NB4 (cell line): ENCODE measurements at regions not wholly inside any gene's neighbourhood (a gene's known extent, or its start where the extent isn't known, plus 50 kb on each side); places are given as distances from the start of the nearest gene placed in this dataset.

ENCODE experiments used
- DNase-seq: peaks from one replicate; pipeline ENCODE4 v3.0.0; 2010; ENCODE audit warnings: low read depth
- H3K4me3 ChIP-seq: one replicate; pipeline ENCODE4 v1.5.1; 2011; ENCODE audit warnings: mild to moderate bottlenecking, low read depth, low read length, moderate library complexity
- CTCF ChIP-seq: IDR thresholded peaks from one replicate; pipeline ENCODE4 v1.5.1; 2012; ENCODE audit warnings: low read depth, low read length
- MAX ChIP-seq: IDR thresholded peaks from 2 replicates; pipeline ENCODE4 v1.6.1; 2011; ENCODE audit warnings: low read depth, low read length
- MYC ChIP-seq: IDR thresholded peaks from 2 replicates; pipeline ENCODE4 v1.6.1; 2011; ENCODE audit warnings: low read depth, low read length
- POLR2A ChIP-seq: IDR thresholded peaks from 2 replicates; pipeline ENCODE4 v1.6.1; 2011; ENCODE audit warnings: mild to moderate bottlenecking; ENCODE audit not compliant: insufficient read length; ENCODE audit errors: extremely low read depth

GRCh38 chr10:129280908-129281586 lies 186.0 kb upstream of the MGMT start:
- no peak for TF ChIP-seq CTCF
- DNase-seq, result no peak

GRCh38 chr10:129285459-129285858 lies 181.6 kb upstream of the MGMT start:
- no peak for TF ChIP-seq CTCF
- TF ChIP-seq POLR2A, result no peak
- no peak for DNase-seq
- no peak overlapping the region for H3K4me3 ChIP-seq

More at GRCh38 chr10:129280908-129281586, 186.0 kb upstream of the MGMT start:
- H3K4me3 ChIP-seq, result no peak overlapping the region

GRCh38 chr10:129288999-129289584 lies 177.9 kb upstream of the MGMT start:
- no peak overlapping the region for H3K4me3 ChIP-seq
- no peak for DNase-seq
- no peak for TF ChIP-seq MAX
- no peak for TF ChIP-seq MYC
- no peak for TF ChIP-seq CTCF
- no peak for TF ChIP-seq POLR2A

GRCh38 chr10:129293991-129294700 lies 172.9 kb upstream of the MGMT start:
- TF ChIP-seq CTCF (no peak), MYC (no peak), MAX (no peak), POLR2A (no peak)
- H3K4me3 ChIP-seq, result no peak overlapping the region
- DNase-seq, result no peak

GRCh38 chr10:129294944-129295343 lies 172.1 kb upstream of the MGMT start:
- DNase-seq, result no peak
- no peak for TF ChIP-seq CTCF
- TF ChIP-seq MAX, result no peak
- TF ChIP-seq POLR2A, result no peak
- TF ChIP-seq MYC, result no peak
- no peak overlapping the region for H3K4me3 ChIP-seq

GRCh38 chr10:129305046-129305445 lies 162.0 kb upstream of the MGMT start:
- DNase-seq, result no peak
- H3K4me3 ChIP-seq, result no peak overlapping the region
- TF ChIP-seq CTCF (no peak), POLR2A (no peak), MAX (no peak), MYC (no peak)
